KMS-11 (cell line): ENCODE measurements at regions not wholly inside any gene's neighbourhood (a gene's known extent, or its start where the extent isn't known, plus 50 kb on each side); places are given as distances from the start of the nearest gene placed in this dataset.
"Not testable (repeated sequence)": the region's sequence is repeated elsewhere in the genome, so short reads cannot be mapped to it uniquely, and the experiment has no call there.

Experiments
- H2AFZ ChIP-seq: fragments of 200-600 bp; sonication (generic); 2 replicates; pipeline ENCODE4 v1.6.1; 2016; ENCODE audit warnings: antibody characterized with exemption, mixed run types, low read depth
- H3K27ac ChIP-seq: fragments of 200-600 bp; sonication (generic); 2 replicates; pipeline ENCODE4 v1.6.1; 2016; ENCODE audit warnings: mild to moderate bottlenecking, mixed run types
- H3K27me3 ChIP-seq: fragments of 200-600 bp; sonication (generic); 2 replicates; pipeline ENCODE4 v1.6.1; 2017; ENCODE audit warnings: mild to moderate bottlenecking, low read depth, mixed run types, moderate library complexity; ENCODE audit not compliant: insufficient read depth
- H3K36me3 ChIP-seq: fragments of 200-600 bp; sonication (generic); 2 replicates; pipeline ENCODE4 v1.6.1; 2017; ENCODE audit warnings: mild to moderate bottlenecking, mixed run types; ENCODE audit not compliant: insufficient read depth
- H3K4me1 ChIP-seq: fragments of 200-600 bp; sonication (generic); 2 replicates; pipeline ENCODE4 v1.6.1; 2016; ENCODE audit warnings: mild to moderate bottlenecking, low read depth, mixed run types; ENCODE audit not compliant: poor library complexity, severe bottlenecking
- H3K4me2 ChIP-seq: fragments of 200-600 bp; sonication (generic); 2 replicates; pipeline ENCODE4 v1.7.0; 2016; ENCODE audit warnings: mild to moderate bottlenecking, mixed run types
- H3K4me3 ChIP-seq: fragments of 200-600 bp; sonication (generic); IDR thresholded peaks from 2 replicates; pipeline ENCODE4 v1.6.1; 2017; ENCODE audit warnings: low read depth, low read length, mixed read lengths; ENCODE audit not compliant: insufficient read depth
- H3K79me2 ChIP-seq: fragments of 200-600 bp; sonication (generic); 2 replicates; pipeline ENCODE4 v1.6.1; 2016; ENCODE audit warnings: low read depth, mixed run types; ENCODE audit not compliant: insufficient read depth
- H3K9ac ChIP-seq: fragments of 200-600 bp; sonication (generic); 2 replicates; pipeline ENCODE4 v1.6.1; 2016; ENCODE audit warnings: mild to moderate bottlenecking, mixed run types
- H4K20me1 ChIP-seq: fragments of 200-600 bp; sonication (generic); 2 replicates; pipeline ENCODE4 v1.6.1; 2016; ENCODE audit warnings: mild to moderate bottlenecking, mixed run types; ENCODE audit not compliant: insufficient read depth
- CTCF ChIP-seq: fragments of 200-600 bp; sonication (generic); conservative IDR thresholded peaks from 2 replicates; pipeline ENCODE4 v1.6.1; 2017; ENCODE audit warnings: low read depth, mild to moderate bottlenecking, antibody characterized with exemption, low read length, moderate library complexity, mixed read lengths

DNA sequence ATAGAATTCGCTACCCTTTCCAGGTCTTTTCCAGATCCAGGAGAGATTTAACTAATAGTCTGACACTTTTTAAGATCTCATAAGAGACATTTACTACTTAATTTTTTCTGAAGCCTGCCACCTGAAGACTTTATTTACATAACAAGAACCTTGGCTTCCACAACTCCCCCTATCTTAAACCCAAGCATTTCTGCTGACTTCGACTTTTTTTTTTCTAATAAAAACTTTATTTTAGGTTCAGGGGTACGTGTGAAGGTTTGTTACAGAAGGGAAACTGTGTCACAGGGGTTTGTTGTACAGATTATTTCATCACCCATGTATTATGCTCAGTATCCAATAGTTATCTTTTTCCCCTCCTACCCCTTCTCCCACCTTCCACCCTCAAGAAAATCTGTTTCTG lies 64.9 kb upstream of the OR14J1 start:
- peak overlapping the region; percentile 17; the same call in 1 of the 2 replicates for H3K4me2 ChIP-seq
- no peak for TF ChIP-seq CTCF
- no peaks in the 10 kb centered on the region for H3K27me3 ChIP-seq
- peak overlapping the region; percentile 26 for H2AFZ ChIP-seq
- H4K20me1 ChIP-seq = no peaks in the 10 kb centered on the region
- H3K36me3 ChIP-seq = no peaks in the 10 kb centered on the region
- H3K4me1 ChIP-seq = peaks cover 7% of the 10 kb centered on the region
- H3K9ac ChIP-seq = peak overlapping the region; percentile 22; the same call in 1 of the 2 replicates
- peak overlapping the region; percentile 44; the same call in 1 of the 2 replicates for H3K27ac ChIP-seq
- no peaks in the 10 kb centered on the region for H3K79me2 ChIP-seq
- no peak overlapping the region for H3K4me3 ChIP-seq

DNA sequence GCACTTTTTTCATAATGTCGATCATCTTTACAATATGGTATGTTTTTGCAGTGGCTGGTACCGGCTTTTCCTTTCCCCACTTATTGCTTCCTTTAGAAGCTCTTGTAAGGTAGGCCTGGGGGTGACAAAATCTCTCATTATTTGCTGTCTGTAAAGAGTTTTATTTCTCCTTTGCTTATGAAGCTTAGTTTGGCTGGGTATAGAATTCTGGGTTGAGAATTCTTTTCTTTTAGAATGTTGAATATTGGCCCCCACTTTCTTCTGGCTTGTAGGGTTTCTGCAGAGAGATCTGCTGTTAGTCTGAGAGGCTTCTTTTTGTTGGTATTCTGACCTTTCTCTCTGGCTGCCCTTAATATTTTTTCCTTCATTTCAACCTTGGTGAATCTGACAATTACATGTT lies 58.5 kb upstream of the OR14J1 start:
- H4K20me1 ChIP-seq, H3K4me2 ChIP-seq, H3K27me3 ChIP-seq, H3K79me2 ChIP-seq, H2AFZ ChIP-seq, H3K27ac ChIP-seq, H3K4me1 ChIP-seq, H3K9ac ChIP-seq, H3K36me3 ChIP-seq, H3K4me3 ChIP-seq: not testable (repeated sequence)
